ENCODE measurements at regions not wholly inside any gene's neighbourhood (a gene's known extent, or its start where the extent isn't known, plus 50 kb on each side); places are given as distances from the start of the nearest gene placed in this dataset.

- TF ChIP-seq CTCF (IDR thresholded peaks at IDR 0.05 in 4 of 5, conservative IDR thresholded peaks at IDR 0.05 in 1 of 5) (no peak), POLR2A (IDR thresholded peaks at IDR 0.05) (no peak)
- no peaks in the 10 kb centered on the region for H3K27me3 ChIP-seq
- in situ Hi-C loops (cut with MboI; ENCODE audit: low sequenced_read_pairs in 4 of 4) = loop anchor here in 1 of 4 donors (25.0 kb wide), 1 partner anchor 88 kb away; no protein-coding TSS in a partner anchor
- no peak overlapping the region for H3K27ac ChIP-seq
- H3K4me1 ChIP-seq = no peaks in the 10 kb centered on the region
- no peaks in the 10 kb centered on the region for H3K36me3 ChIP-seq
- intact Hi-C loops (cut with DNase I; ENCODE audit: low total_unique reads) = no loop called here
- H3K9me3 ChIP-seq = no peaks in the 10 kb centered on the region
- no peak overlapping the region for H3K4me3 ChIP-seq
- DNase-seq = no peak
- ATAC-seq = no peak
Measured at GRCh38 chr18:72325307-72325706, 218.8 kb downstream of the CBLN2 start.

- intact Hi-C loops (cut with DNase I; ENCODE audit: low total_unique reads) = no loop called here
- no peak for ATAC-seq
- Histone ChIP-seq H3K9me3 (no peaks in the 10 kb centered on the region), H3K4me1 (no peaks in the 10 kb centered on the region), H3K4me3 (no peak overlapping the region), H3K27me3 (no peaks in the 10 kb centered on the region), H3K27ac (no peak overlapping the region), H3K36me3 (no peaks in the 10 kb centered on the region)
- DNase-seq = no peak
- in situ Hi-C loops (cut with MboI; ENCODE audit: low sequenced_read_pairs in 4 of 4) = loop anchor here in 1 of 4 donors (25.0 kb wide), 1 partner anchor 87 kb away; no protein-coding TSS in a partner anchor
- TF ChIP-seq POLR2A (IDR thresholded peaks at IDR 0.05) (no peak), CTCF (IDR thresholded peaks at IDR 0.05 in 4 of 5, conservative IDR thresholded peaks at IDR 0.05 in 1 of 5) (no peak)
Measured at GRCh38 chr18:72324677-72325076, 219.5 kb downstream of the CBLN2 start.

- Histone ChIP-seq H3K27ac (no peak overlapping the region), H3K27me3 (no peaks in the 10 kb centered on the region), H3K36me3 (no peaks in the 10 kb centered on the region), H3K4me1 (no peaks in the 10 kb centered on the region), H3K4me3 (no peak overlapping the region), H3K9me3 (no peaks in the 10 kb centered on the region)
- no peak for TF ChIP-seq CTCF (IDR thresholded peaks at IDR 0.05 in 4 of 5, conservative IDR thresholded peaks at IDR 0.05 in 1 of 5)
- ATAC-seq (no peak), DNase-seq (no peak)
- intact Hi-C loops (cut with DNase I; ENCODE audit: low total_unique reads) = no loop called here
- in situ Hi-C loops (cut with MboI; ENCODE audit: low sequenced_read_pairs in 4 of 4) = no loop called here
Measured at GRCh38 chr18:72316497-72316896, 227.6 kb downstream of the CBLN2 start.

- Histone ChIP-seq H3K9me3 (no peaks in the 10 kb centered on the region), H3K36me3 (no peaks in the 10 kb centered on the region), H3K4me1 (no peaks in the 10 kb centered on the region), H3K4me3 (no peak overlapping the region), H3K27ac (no peak overlapping the region), H3K27me3 (no peaks in the 10 kb centered on the region)
- in situ Hi-C loops (cut with MboI; ENCODE audit: low sequenced_read_pairs in 4 of 4) = loop anchor here in 1 of 4 donors (25.0 kb wide), 1 partner anchor 104 kb away; no protein-coding TSS in a partner anchor
- DNase-seq (no peak), ATAC-seq (no peak)
- intact Hi-C loops (cut with DNase I; ENCODE audit: low total_unique reads) = no loop called here
- TF ChIP-seq POLR2A (IDR thresholded peaks at IDR 0.05) (no peak), CTCF (IDR thresholded peaks at IDR 0.05 in 4 of 5, conservative IDR thresholded peaks at IDR 0.05 in 1 of 5) (no peak)
Measured at GRCh38 chr18:72283148-72283925, 260.8 kb downstream of the CBLN2 start.
